ENCODE measurements at regions not wholly inside any gene's neighbourhood (a gene's known extent, or its start where the extent isn't known, plus 50 kb on each side); places are given as distances from the start of the nearest gene placed in this dataset.

GRCh38 chr9:28900406-28900805 is 1327.1 kb upstream of the C9orf72 start:
- TF ChIP-seq ZNF133 (tag by site-specific recombination; IDR thresholded peaks at IDR 0.05) (no peak), ZNF692 (tag by site-specific recombination; IDR thresholded peaks at IDR 0.05) (no peak), ZNF223 (tag by site-specific recombination; IDR thresholded peaks at IDR 0.05) (no peak), ZNF423 (tag by site-specific recombination; IDR thresholded peaks at IDR 0.05) (no peak), ZNF24 (tag by site-specific recombination; IDR thresholded peaks at IDR 0.05) (no peak), ZNF354C (tag by site-specific recombination; IDR thresholded peaks at IDR 0.05; ENCODE audit: borderline replicate concordance, low read depth) (no peak), ZNF19 (tag by site-specific recombination; IDR thresholded peaks at IDR 0.05; ENCODE audit: low read depth) (no peak), ZNF501 (tag by site-specific recombination; IDR thresholded peaks at IDR 0.05) (no peak), ZEB2 (tag by site-specific recombination; IDR thresholded peaks at IDR 0.05) (no peak), ZNF791 (tag by site-specific recombination; IDR thresholded peaks at IDR 0.05) (no peak)
- CTCF ChIA-PET, result interaction anchor here (0.6 kb wide), 1 partner anchor 342 kb away, joined by 3 read pairs; no protein-coding TSS in a partner anchor

GRCh38 chr9:28909526-28909925 is 1336.2 kb upstream of the C9orf72 start:
- Histone ChIP-seq H3K36me3 (ENCODE audit: control insufficient read depth in 2 of 2, insufficient read depth in 1 of 2, low read length in 2 of 2) (no peaks in the 10 kb centered on the region), H3K27ac (ENCODE audit: extremely low read depth, low read depth, low read length) (no peak overlapping the region), H3K9me3 (ENCODE audit: control insufficient read depth, insufficient read depth, low read depth, low read length) (no peaks in the 10 kb centered on the region), H3K4me3 (ENCODE audit: low read depth, low read length) (no peak overlapping the region), H3K4me1 (ENCODE audit: control insufficient read depth, insufficient read depth, low read length) (no peaks in the 10 kb centered on the region)
- ChIA-PET CTCF (no interaction called here), POLR2A (no interaction called here)
- TF ChIP-seq PRDM2 (tag by site-specific recombination; IDR thresholded peaks at IDR 0.05; ENCODE audit: borderline replicate concordance), result no peak
- TF ChIP-seq ZNF404 (tag by site-specific recombination; IDR thresholded peaks at IDR 0.05), result no peak
- TF ChIP-seq ZNF366 (tag by site-specific recombination; conservative IDR thresholded peaks at IDR 0.05), result no peak
- no peak for TF ChIP-seq ZSCAN4 (tag by site-specific recombination; IDR thresholded peaks at IDR 0.05)
- no peak for TF ChIP-seq ZNF426 (tag by site-specific recombination; IDR thresholded peaks at IDR 0.05)
- TF ChIP-seq ZNF626 (tag by site-specific recombination; IDR thresholded peaks at IDR 0.05), result no peak
- no peak for TF ChIP-seq ZNF529 (tag by site-specific recombination; IDR thresholded peaks at IDR 0.05; ENCODE audit: insufficient replicate concordance)
- no peak for TF ChIP-seq ZNF48 (tag by site-specific recombination; IDR thresholded peaks at IDR 0.05)
- TF ChIP-seq ZNF148 (tag by site-specific recombination; IDR thresholded peaks at IDR 0.05; ENCODE audit: borderline replicate concordance), result no peak
- TF ChIP-seq ZNF830 (tag by site-specific recombination; IDR thresholded peaks at IDR 0.05; ENCODE audit: low read depth), result no peak
- TF ChIP-seq ZNF449 (tag by site-specific recombination; IDR thresholded peaks at IDR 0.05), result no peak
- no peak for TF ChIP-seq ZNF792 (tag by site-specific recombination; IDR thresholded peaks at IDR 0.05)
- TF ChIP-seq ZNF24 (tag by site-specific recombination; IDR thresholded peaks at IDR 0.05), result no peak

More at GRCh38 chr9:28900406-28900805, 1327.1 kb upstream of the C9orf72 start:
- Histone ChIP-seq H3K9me3 (ENCODE audit: control insufficient read depth, insufficient read depth, low read depth, low read length) (no peaks in the 10 kb centered on the region), H3K4me3 (ENCODE audit: low read depth, low read length) (no peak overlapping the region), H3K36me3 (ENCODE audit: control insufficient read depth in 2 of 2, insufficient read depth in 1 of 2, low read length in 2 of 2) (no peaks in the 10 kb centered on the region), H3K27ac (ENCODE audit: extremely low read depth, low read depth, low read length) (no peak overlapping the region), H3K4me1 (ENCODE audit: control insufficient read depth, insufficient read depth, low read length) (no peaks in the 10 kb centered on the region)
- POLR2A ChIA-PET, result no interaction called here

Data from HEK293 (cell line).